GM10266 (cell line): ENCODE measurements at regions not wholly inside any gene's neighbourhood (a gene's known extent, or its start where the extent isn't known, plus 50 kb on each side); places are given as distances from the start of the nearest gene placed in this dataset.
A peak's percentile ranks its signal among the peaks of the same experiment; 100 is the strongest.

Experiments used
- DNase-seq: peaks from one replicate; pipeline ENCODE4 v3.0.0; 2012; ENCODE audit errors: extremely low spot score
- TF ChIP-seq, protein P1 (sequence below): IDR thresholded peaks from 2 replicates; pipeline ENCODE4 v1.5.1; 2012; ENCODE audit warnings: mild to moderate bottlenecking, low read depth; ENCODE audit not compliant: control insufficient read depth, insufficient read depth; ENCODE audit errors: missing control alignments

DNA sequence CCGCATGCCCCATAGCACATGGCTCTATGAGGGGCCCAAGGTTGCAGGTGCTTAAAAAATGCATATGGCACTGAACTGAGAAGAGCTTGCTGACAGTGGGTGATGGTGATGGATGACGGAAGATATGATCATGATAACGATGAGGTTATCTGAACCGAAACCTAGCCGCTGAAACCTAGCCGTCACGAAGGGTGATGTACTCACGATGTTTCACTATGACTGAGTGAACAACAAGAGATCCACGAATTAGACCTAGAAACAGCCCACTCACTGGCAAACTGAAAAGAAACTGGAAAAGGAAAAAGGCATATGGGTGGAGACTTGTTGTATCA lies 57.6 kb upstream of the BCL6 start:
- DNase-seq, result peak; percentile 74

DNA sequence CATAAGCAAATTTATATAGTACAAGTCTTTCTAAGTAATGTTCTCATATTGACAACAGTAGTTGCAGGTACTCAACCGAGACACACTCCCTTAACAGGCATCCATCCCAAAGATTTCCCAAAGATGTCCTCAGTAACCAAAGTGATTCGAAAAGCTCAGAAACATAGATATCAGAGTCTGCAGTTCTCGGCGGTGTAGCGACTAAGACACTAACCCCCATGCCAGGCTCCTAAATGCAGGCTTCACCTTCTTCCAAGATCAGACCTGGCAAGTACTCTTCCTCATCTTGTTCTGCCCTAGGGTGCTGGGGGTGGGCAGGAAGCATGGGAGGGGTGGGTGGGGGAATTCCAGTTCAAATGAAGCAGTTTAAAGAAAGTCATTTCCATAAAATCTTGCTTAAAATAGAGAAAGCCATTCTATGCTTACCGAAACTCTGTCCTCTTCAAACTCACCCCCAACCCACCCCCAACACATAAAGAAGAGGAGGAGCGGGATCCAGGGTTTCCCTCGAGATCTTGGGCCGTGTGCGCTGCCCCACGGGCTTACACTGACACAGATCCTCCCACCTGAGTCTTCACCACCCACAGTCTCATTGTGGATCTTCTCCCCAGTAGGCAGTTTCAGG lies 59.0 kb upstream of the BCL6 start:
- TF ChIP-seq, protein P1, sequence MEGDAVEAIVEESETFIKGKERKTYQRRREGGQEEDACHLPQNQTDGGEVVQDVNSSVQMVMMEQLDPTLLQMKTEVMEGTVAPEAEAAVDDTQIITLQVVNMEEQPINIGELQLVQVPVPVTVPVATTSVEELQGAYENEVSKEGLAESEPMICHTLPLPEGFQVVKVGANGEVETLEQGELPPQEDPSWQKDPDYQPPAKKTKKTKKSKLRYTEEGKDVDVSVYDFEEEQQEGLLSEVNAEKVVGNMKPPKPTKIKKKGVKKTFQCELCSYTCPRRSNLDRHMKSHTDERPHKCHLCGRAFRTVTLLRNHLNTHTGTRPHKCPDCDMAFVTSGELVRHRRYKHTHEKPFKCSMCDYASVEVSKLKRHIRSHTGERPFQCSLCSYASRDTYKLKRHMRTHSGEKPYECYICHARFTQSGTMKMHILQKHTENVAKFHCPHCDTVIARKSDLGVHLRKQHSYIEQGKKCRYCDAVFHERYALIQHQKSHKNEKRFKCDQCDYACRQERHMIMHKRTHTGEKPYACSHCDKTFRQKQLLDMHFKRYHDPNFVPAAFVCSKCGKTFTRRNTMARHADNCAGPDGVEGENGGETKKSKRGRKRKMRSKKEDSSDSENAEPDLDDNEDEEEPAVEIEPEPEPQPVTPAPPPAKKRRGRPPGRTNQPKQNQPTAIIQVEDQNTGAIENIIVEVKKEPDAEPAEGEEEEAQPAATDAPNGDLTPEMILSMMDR, result no peak
- DNase-seq, result no peak

More for the DNA sequence above, 57.6 kb upstream of the BCL6 start:
- TF ChIP-seq, protein P1, result no peak

DNA sequence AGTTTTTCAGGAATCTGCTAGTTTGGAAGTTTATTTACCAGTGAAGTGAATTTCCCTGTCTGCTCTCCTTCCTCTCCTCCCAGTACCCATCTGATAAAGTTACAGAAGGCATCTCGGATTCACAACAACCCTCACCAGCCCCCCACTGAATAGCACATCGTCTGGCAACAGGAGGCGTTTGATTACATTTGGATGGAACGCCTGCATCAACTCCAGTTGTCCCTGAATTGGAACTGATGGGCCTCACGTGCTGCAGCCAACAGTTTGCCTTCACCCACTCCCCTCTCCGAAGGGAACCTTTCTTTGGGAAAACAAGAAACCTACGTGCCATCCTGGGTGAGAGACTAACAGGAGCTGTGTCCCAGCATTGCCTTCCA lies 59.5 kb upstream of the BCL6 start:
- TF ChIP-seq, protein P1, result no peak

DNA sequence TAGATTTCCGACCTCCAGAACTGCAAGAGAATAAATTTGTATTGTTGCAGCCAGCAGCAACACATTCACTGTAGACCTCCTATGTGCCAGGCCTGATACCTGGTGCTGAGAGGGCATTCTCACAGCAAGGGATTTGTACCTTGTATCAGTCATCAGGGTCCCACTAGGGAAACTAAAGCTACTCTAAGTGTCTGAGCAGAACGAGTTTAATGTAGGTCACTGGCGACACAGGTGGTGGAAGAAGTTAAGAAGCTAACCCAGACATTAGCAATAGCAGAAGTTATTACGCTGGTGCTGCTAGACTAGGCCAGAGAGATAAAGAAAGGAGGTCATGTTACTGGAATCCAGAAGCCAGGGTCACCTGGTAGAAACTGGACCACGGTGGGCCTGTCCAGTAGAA lies 60.5 kb upstream of the BCL6 start:
- DNase-seq, result no peak
- TF ChIP-seq, protein P1, result no peak

More for the DNA sequence above, 59.5 kb upstream of the BCL6 start:
- no peak for DNase-seq

DNA sequence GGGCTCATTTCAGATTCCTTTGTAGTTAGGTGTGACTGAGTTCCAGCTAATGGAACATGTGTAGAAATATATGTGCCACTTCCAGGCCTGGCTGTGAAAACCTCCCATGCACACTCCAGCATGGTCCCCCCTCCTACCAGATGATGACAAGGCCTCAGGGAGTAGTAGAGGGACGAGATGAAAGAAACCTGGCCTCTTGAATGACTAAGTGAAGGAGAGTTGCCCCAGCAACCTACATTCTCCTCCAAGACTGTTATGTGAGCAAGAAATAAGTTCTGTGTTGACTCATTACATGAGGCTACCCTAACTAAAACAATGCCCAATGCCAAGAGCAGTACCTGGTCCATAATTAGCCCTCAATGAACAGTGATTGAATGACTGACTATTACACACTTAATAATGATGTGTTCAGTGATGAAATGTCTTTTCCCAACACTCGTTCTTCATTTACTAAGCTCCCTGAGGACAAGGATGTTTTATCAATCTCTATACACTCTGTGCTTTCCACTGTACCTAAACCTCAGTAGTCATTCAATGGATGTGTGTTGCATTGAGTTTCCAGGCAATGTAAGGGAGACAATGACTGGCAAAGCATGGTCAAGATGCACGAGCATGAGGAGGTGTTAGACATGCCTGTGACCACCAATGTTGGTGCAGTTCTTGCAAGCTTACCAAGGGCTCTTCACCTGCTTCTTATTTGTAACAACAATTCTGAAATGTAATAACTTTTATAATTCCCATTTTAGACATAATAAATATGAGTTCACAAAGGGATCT lies 62.0 kb upstream of the BCL6 start:
- no peak for DNase-seq

DNA sequence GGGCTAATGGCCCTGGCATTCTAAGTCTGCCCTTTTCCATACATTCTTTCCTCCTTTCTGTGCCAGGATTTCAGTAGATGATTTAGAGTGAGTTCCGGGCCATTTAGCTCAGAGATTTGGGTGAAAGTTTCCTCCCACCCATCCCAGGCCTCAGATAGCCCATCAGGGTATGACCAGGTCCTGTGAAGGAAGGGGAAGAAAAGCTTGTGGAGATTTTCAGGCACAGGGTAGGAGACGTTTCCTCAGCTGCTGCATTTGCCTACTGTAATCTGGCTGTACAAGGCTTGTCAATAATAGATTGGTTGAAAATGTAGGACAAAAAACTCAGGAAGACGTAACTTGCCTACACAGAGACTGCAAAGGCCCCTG lies 63.2 kb upstream of the BCL6 start:
- no peak for DNase-seq
- TF ChIP-seq, protein P1, result no peak

More for the DNA sequence above, 62.0 kb upstream of the BCL6 start:
- TF ChIP-seq, protein P1, result no peak

DNA sequence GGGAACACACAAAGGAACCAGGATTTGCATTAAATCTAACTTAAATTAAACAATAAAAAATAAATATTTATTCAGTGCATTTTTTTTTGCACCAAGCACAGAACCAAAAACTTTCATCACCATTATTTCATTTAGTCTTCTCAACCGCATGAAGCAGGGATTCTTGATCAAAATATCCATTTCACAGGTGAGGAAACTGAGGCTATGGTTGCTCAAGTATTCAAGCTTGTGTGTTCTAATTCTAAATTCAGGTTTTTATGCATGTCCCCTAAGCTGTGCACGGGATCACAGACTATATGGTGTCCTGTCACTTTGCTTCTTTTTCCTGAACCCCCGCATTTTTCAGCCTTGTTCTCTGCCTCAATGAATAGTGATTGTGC lies 64.3 kb upstream of the BCL6 start:
- DNase-seq, result no peak
- TF ChIP-seq, protein P1, result no peak
